Trophoblast cell (in vitro differentiated cells and primary cell): ENCODE measurements at regions not wholly inside any gene's neighbourhood (a gene's known extent, or its start where the extent isn't known, plus 50 kb on each side); places are given as distances from the start of the nearest gene placed in this dataset.

Experiments used
- DNase-seq, 2 donors: peaks; one replicate each; pipeline ENCODE4 v3.0.0-alpha.2; 2016
- H2AFZ ChIP-seq: 2 replicates; pipeline ENCODE4 v1.6.1; 2013; ENCODE audit warnings: low read length, moderate library complexity, mild to moderate bottlenecking; ENCODE audit not compliant: insufficient read depth, poor library complexity
- H2AK5ac ChIP-seq: 2 replicates; pipeline ENCODE4 v1.6.1; 2013; ENCODE audit warnings: mild to moderate bottlenecking, low read length
- H2BK120ac ChIP-seq: 2 replicates; pipeline ENCODE4 v1.6.1; 2013; ENCODE audit warnings: low read length, mild to moderate bottlenecking, moderate library complexity; ENCODE audit not compliant: insufficient read depth, poor library complexity
- H2BK12ac ChIP-seq: 2 replicates; pipeline ENCODE4 v1.6.1; 2013; ENCODE audit warnings: mild to moderate bottlenecking, low read length, moderate library complexity
- H2BK5ac ChIP-seq: 2 replicates; pipeline ENCODE4 v1.6.1; 2013; ENCODE audit warnings: low read length, low read depth, moderate library complexity, mild to moderate bottlenecking; ENCODE audit not compliant: poor library complexity
- H3K14ac ChIP-seq: 2 replicates; pipeline ENCODE4 v1.6.1; 2013; ENCODE audit warnings: mild to moderate bottlenecking, low read length
- H3K18ac ChIP-seq: 2 replicates; pipeline ENCODE4 v1.6.1; 2013; ENCODE audit warnings: mild to moderate bottlenecking, low read length
- H3K23ac ChIP-seq: 2 replicates; pipeline ENCODE4 v1.6.1; 2013; ENCODE audit warnings: low read length
- H3K27ac ChIP-seq: 2 replicates; pipeline ENCODE4 v1.5.1; 2013; ENCODE audit warnings: low read depth, mild to moderate bottlenecking, inconsistent platforms, low read length, moderate library complexity
- H3K27me3 ChIP-seq: 2 replicates; pipeline ENCODE4 v1.6.1; 2013; ENCODE audit warnings: inconsistent platforms, mild to moderate bottlenecking, low read length, moderate library complexity; ENCODE audit not compliant: insufficient read depth
- H3K36me3 ChIP-seq, 2 experiments: 1 replicate in 1 of 2; 2 replicates in 1 of 2; pipeline ENCODE4 v1.6.1; 2013; ENCODE audit warnings: low read length in 2 of 2, mild to moderate bottlenecking in 2 of 2, moderate library complexity in 1 of 2; ENCODE audit not compliant: insufficient read depth in 2 of 2, control insufficient read depth in 1 of 2
- H3K4ac ChIP-seq: 2 replicates; pipeline ENCODE4 v1.6.1; 2013; ENCODE audit warnings: low read depth, mild to moderate bottlenecking, low read length, moderate library complexity
- H3K4me1 ChIP-seq, 2 experiments: 1 replicate in 1 of 2; 2 replicates in 1 of 2; pipeline ENCODE4 v1.6.1; 2013; ENCODE audit warnings: low read length in 2 of 2, mild to moderate bottlenecking in 2 of 2, moderate library complexity in 1 of 2; ENCODE audit not compliant: insufficient read depth in 2 of 2, control insufficient read depth in 1 of 2
- H3K4me2 ChIP-seq: 2 replicates; pipeline ENCODE4 v1.6.1; 2013; ENCODE audit warnings: inconsistent platforms, mild to moderate bottlenecking, low read length, moderate library complexity
- H3K4me3 ChIP-seq: 2 replicates; pipeline ENCODE4 v1.5.1; 2013; ENCODE audit warnings: mild to moderate bottlenecking, low read depth, low read length, inconsistent platforms
- H3K79me1 ChIP-seq: one replicate; pipeline ENCODE4 v1.6.1; 2013; ENCODE audit warnings: low read length
- H3K79me2 ChIP-seq: 2 replicates; pipeline ENCODE4 v1.6.1; 2013; ENCODE audit warnings: low read length, mild to moderate bottlenecking; ENCODE audit not compliant: control insufficient read depth, insufficient read depth, poor library complexity
- H3K9ac ChIP-seq: 2 replicates; pipeline ENCODE4 v1.6.1; 2013; ENCODE audit warnings: mild to moderate bottlenecking, low read length
- H3K9me3 ChIP-seq: 2 replicates; pipeline ENCODE4 v1.6.1; 2013; ENCODE audit warnings: low read depth, mild to moderate bottlenecking, control low read depth, inconsistent platforms, low read length; ENCODE audit not compliant: insufficient read depth
- H4K12ac ChIP-seq: 2 replicates; pipeline ENCODE4 v1.6.1; 2013; ENCODE audit warnings: low read depth, mild to moderate bottlenecking, low read length, moderate library complexity
- H4K8ac ChIP-seq: 2 replicates; pipeline ENCODE4 v1.6.1; 2013; ENCODE audit warnings: low read depth, mild to moderate bottlenecking, low read length, moderate library complexity
- H4K91ac ChIP-seq: one replicate; pipeline ENCODE4 v1.6.1; 2013; ENCODE audit warnings: low read depth, mild to moderate bottlenecking, low read length, moderate library complexity
- WGBS: extraction: QIAGEN DNeasy Blood & Tissue Kit; methylation state at CpG from one replicate; pipeline ENCODE4 v1.1.7; 2013; ENCODE audit warnings: missing lambda C conversion rate; ENCODE audit not compliant: insufficient read length, insufficient coverage; ENCODE audit errors: extremely low coverage; 5-methylcytosine and 5-hydroxymethylcytosine counted together

GRCh38 chr1:101511202-101511891 is 274.5 kb downstream of the S1PR1 start:
- H4K12ac ChIP-seq = no peak overlapping the region
- no peaks in the 10 kb centered on the region for H3K79me2 ChIP-seq
- H2AFZ ChIP-seq = no peak overlapping the region
- H3K9ac ChIP-seq = no peak overlapping the region
- no peak overlapping the region for H2BK5ac ChIP-seq
- no peak overlapping the region for H3K14ac ChIP-seq
- H3K4ac ChIP-seq = no peak overlapping the region
- DNase-seq = no peak
- WGBS = no CpG with 5 or more reads among the region's 2 CpGs
- no peaks in the 10 kb centered on the region for H3K9me3 ChIP-seq
- no peak overlapping the region for H3K4me2 ChIP-seq
- H3K36me3 ChIP-seq = no peaks in the 10 kb centered on the region
- no peak overlapping the region for H3K23ac ChIP-seq
- H3K4me3 ChIP-seq = no peak overlapping the region
- no peaks in the 10 kb centered on the region for H3K27me3 ChIP-seq
- H3K4me1 ChIP-seq = no peaks in the 10 kb centered on the region
- no peak overlapping the region for H2AK5ac ChIP-seq
- no peaks in the 10 kb centered on the region for H3K79me1 ChIP-seq
- H3K18ac ChIP-seq = no peak overlapping the region
- no peak overlapping the region for H3K27ac ChIP-seq
- no peak overlapping the region for H4K91ac ChIP-seq
- H4K8ac ChIP-seq = no peak overlapping the region
- no peak overlapping the region for H2BK120ac ChIP-seq
- H2BK12ac ChIP-seq = no peak overlapping the region

DNA sequence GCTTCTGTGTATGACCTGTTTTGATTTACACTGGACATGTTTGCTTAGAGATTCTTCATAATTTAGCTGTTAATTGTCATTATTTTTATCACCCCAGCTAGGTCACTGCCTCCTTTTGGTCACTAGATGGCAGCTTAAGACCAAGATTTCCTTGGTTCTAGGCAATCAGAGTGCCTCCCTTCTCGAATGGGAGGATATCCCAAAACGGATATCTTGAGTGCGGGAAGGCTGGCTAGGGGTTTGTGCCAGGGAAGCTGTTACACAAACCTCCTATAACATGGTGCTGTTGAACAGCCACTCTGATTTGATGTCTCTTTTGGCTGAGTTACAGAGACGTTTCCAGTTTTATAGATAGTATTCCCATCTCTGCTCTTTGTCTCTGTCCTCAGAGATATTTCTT is 283.5 kb downstream of the S1PR1 start:
- Histone ChIP-seq H2BK5ac (no peak overlapping the region), H3K9ac (no peak overlapping the region), H3K36me3 (no peaks in the 10 kb centered on the region), H4K12ac (no peak overlapping the region), H3K27me3 (no peaks in the 10 kb centered on the region), H3K4me1 (no peaks in the 10 kb centered on the region), H3K14ac (no peak overlapping the region), H3K79me1 (no peaks in the 10 kb centered on the region), H3K79me2 (no peaks in the 10 kb centered on the region), H3K4ac (no peak overlapping the region), H2BK120ac (no peak overlapping the region), H3K23ac (no peak overlapping the region), H3K18ac (no peak overlapping the region), H4K8ac (no peak overlapping the region), H2BK12ac (no peak overlapping the region), H2AFZ (no peak overlapping the region), H3K27ac (no peak overlapping the region), H2AK5ac (no peak overlapping the region), H3K9me3 (no peaks in the 10 kb centered on the region), H3K4me3 (no peak overlapping the region), H4K91ac (no peak overlapping the region), H3K4me2 (no peak overlapping the region)
- no CpG with 5 or more reads among the region's 4 CpGs for WGBS
- peak; percentile 12 to 78 for DNase-seq

DNA sequence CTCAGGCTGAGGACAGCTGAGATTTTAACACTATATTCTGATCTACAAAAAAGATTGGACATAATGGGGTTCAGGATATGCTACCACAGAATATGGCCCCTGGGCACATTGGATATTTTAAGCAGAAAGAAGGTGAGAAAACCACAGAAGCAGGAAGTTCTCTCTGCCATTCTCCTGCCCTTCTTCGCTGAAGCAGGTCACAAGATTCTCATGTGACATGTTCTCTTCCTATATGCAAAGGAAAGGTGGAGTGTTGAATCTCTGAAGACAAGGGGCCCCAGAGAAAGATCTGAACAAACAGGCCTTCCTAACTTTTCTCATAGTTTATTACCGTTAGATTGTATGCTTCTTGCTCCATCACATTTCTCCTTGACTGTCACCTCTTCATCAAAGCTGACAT is 285.7 kb downstream of the S1PR1 start:
- no CpG with 5 or more reads among the region's 2 CpGs for WGBS
- no peak overlapping the region for H2BK12ac ChIP-seq
- H4K8ac ChIP-seq = no peak overlapping the region
- no peak overlapping the region for H2BK120ac ChIP-seq
- no peak overlapping the region for H2BK5ac ChIP-seq
- no peak overlapping the region for H2AK5ac ChIP-seq
- H3K4me2 ChIP-seq = no peak overlapping the region
- no peak overlapping the region for H3K4me3 ChIP-seq
- DNase-seq = no peak
- H3K4me1 ChIP-seq = no peaks in the 10 kb centered on the region
- H3K27ac ChIP-seq = no peak overlapping the region
- no peak overlapping the region for H2AFZ ChIP-seq
- no peaks in the 10 kb centered on the region for H3K9me3 ChIP-seq
- H3K9ac ChIP-seq = no peak overlapping the region
- H3K79me2 ChIP-seq = no peaks in the 10 kb centered on the region
- H3K18ac ChIP-seq = no peak overlapping the region
- no peak overlapping the region for H3K23ac ChIP-seq
- H3K14ac ChIP-seq = no peak overlapping the region
- H3K79me1 ChIP-seq = peaks cover 3% of the 10 kb centered on the region
- H4K12ac ChIP-seq = no peak overlapping the region
- H3K4ac ChIP-seq = no peak overlapping the region
- H3K27me3 ChIP-seq = no peaks in the 10 kb centered on the region
- no peak overlapping the region for H4K91ac ChIP-seq
- H3K36me3 ChIP-seq = no peaks in the 10 kb centered on the region

DNA sequence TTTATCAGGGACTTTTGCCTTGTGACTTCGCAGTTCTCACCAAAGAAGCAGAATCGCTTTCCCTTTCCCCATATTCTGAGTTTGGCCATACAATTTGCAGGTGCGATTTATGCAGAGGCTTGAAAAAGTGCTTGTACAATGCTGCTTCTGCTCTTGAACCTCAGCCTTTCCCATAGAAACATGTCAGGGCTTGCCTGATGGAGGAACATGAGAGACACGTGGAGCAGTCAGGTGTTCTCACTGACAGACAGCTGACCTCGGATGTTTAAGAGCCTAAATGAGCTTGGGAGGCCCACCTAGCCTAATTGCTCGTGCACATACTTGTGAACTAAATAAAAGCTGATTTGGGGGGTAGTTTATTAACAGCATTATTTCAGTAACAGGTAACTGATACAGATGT is 290.0 kb downstream of the S1PR1 start:
- Histone ChIP-seq H4K12ac (no peak overlapping the region), H4K91ac (no peak overlapping the region), H3K23ac (no peak overlapping the region), H4K8ac (no peak overlapping the region), H2BK12ac (no peak overlapping the region), H3K79me1 (peaks cover 3% of the 10 kb centered on the region), H3K4me3 (no peak overlapping the region), H3K4me1 (no peaks in the 10 kb centered on the region), H3K9ac (no peak overlapping the region), H3K9me3 (no peaks in the 10 kb centered on the region), H3K27ac (no peak overlapping the region), H3K18ac (no peak overlapping the region), H3K14ac (no peak overlapping the region), H3K36me3 (no peaks in the 10 kb centered on the region), H2AK5ac (no peak overlapping the region), H3K4me2 (no peak overlapping the region), H3K4ac (no peak overlapping the region), H2AFZ (no peak overlapping the region), H3K79me2 (no peaks in the 10 kb centered on the region), H3K27me3 (no peaks in the 10 kb centered on the region), H2BK120ac (no peak overlapping the region), H2BK5ac (peak overlapping the region; percentile 54)
- WGBS = no CpG with 5 or more reads among the region's 6 CpGs
- DNase-seq = no peak
